Gastroesophageal sphincter (tissue), 3 donors: ENCODE measurements at regions not wholly inside any gene's neighbourhood (a gene's known extent, or its start where the extent isn't known, plus 50 kb on each side); places are given as distances from the start of the nearest gene placed in this dataset.

Experiments
- POLR2AphosphoS5 ChIP-seq: sonication (generic); formaldehyde crosslinking; IDR thresholded peaks from one replicate; pipeline ENCODE4 v1.6.1; 2017; ENCODE audit warnings: antibody characterized with exemption
- TF ChIP-seq, protein P1 (sequence below), 4 experiments: fragments of 200-600 bp in 2 of 4; fragments of 450-650 bp in 2 of 4; sonication (generic) in 1 of 4; IDR thresholded peaks; one replicate each; pipeline ENCODE4 v1.5.1; 2017 to 2019; ENCODE audit warnings: antibody characterized with exemption in 4 of 4, mild to moderate bottlenecking in 2 of 4, moderate library complexity in 2 of 4

GRCh38 chr4:24040811-24041210, 151.0 kb upstream of the PPARGC1A start:
- TF ChIP-seq, protein P1, sequence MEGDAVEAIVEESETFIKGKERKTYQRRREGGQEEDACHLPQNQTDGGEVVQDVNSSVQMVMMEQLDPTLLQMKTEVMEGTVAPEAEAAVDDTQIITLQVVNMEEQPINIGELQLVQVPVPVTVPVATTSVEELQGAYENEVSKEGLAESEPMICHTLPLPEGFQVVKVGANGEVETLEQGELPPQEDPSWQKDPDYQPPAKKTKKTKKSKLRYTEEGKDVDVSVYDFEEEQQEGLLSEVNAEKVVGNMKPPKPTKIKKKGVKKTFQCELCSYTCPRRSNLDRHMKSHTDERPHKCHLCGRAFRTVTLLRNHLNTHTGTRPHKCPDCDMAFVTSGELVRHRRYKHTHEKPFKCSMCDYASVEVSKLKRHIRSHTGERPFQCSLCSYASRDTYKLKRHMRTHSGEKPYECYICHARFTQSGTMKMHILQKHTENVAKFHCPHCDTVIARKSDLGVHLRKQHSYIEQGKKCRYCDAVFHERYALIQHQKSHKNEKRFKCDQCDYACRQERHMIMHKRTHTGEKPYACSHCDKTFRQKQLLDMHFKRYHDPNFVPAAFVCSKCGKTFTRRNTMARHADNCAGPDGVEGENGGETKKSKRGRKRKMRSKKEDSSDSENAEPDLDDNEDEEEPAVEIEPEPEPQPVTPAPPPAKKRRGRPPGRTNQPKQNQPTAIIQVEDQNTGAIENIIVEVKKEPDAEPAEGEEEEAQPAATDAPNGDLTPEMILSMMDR (IDR thresholded peaks at IDR 0.05) = no peak
- TF ChIP-seq POLR2AphosphoS5 = no peak
